ENCODE measurements at regions not wholly inside any gene's neighbourhood (a gene's known extent, or its start where the extent isn't known, plus 50 kb on each side); places are given as distances from the start of the nearest gene placed in this dataset.
"Not testable (repeated sequence)": the region's sequence is repeated elsewhere in the genome, so short reads cannot be mapped to it uniquely, and the experiment has no call there.

- no peak for DNase-seq
These were observed 154.4 kb upstream of the SALL3 start for GRCh38 chr18:78825168-78825567.

GRCh38 chr18:78826631-78827030, 153.0 kb upstream of the SALL3 start:
- no peak for DNase-seq

GRCh38 chr18:78827141-78827540, 152.5 kb upstream of the SALL3 start:
- no peak for DNase-seq

- no peak for DNase-seq
These were observed 151.5 kb upstream of the SALL3 start for GRCh38 chr18:78828131-78828530.

- not testable (repeated sequence) for DNase-seq
These were observed 150.6 kb upstream of the SALL3 start for GRCh38 chr18:78829026-78829425.

- DNase-seq: no peak
These were observed 149.5 kb upstream of the SALL3 start for GRCh38 chr18:78830161-78830560.

- no peak for DNase-seq
These were observed 148.8 kb upstream of the SALL3 start for GRCh38 chr18:78830826-78831225.

GRCh38 chr18:78831603-78832002, 148.0 kb upstream of the SALL3 start:
- no peak for DNase-seq

GRCh38 chr18:78833833-78834232, 145.8 kb upstream of the SALL3 start:
- DNase-seq: no peak

- no peak for DNase-seq
These were observed 142.8 kb upstream of the SALL3 start for GRCh38 chr18:78836838-78837237.

GRCh38 chr18:78837754-78838153, 141.9 kb upstream of the SALL3 start:
- no peak for DNase-seq

- no peak for DNase-seq
These were observed 141.4 kb upstream of the SALL3 start for GRCh38 chr18:78838183-78838582.

- DNase-seq: no peak
These were observed 130.6 kb upstream of the SALL3 start for GRCh38 chr18:78849046-78849445.

GRCh38 chr18:78849458-78849857, 130.2 kb upstream of the SALL3 start:
- no peak for DNase-seq

GRCh38 chr18:78853341-78853740, 126.3 kb upstream of the SALL3 start:
- no peak for DNase-seq

- no peak for DNase-seq
These were observed 124.4 kb upstream of the SALL3 start for GRCh38 chr18:78855188-78855587.

- no peak for DNase-seq
These were observed 122.9 kb upstream of the SALL3 start for GRCh38 chr18:78856569-78857313.

- no peak for DNase-seq
These were observed 122.1 kb upstream of the SALL3 start for GRCh38 chr18:78857314-78858150.

GRCh38 chr18:78859686-78860085, 119.9 kb upstream of the SALL3 start:
- DNase-seq: no peak

GRCh38 chr18:78860117-78860516, 119.5 kb upstream of the SALL3 start:
- no peak for DNase-seq

GRCh38 chr18:78861116-78861515, 118.5 kb upstream of the SALL3 start:
- no peak for DNase-seq

- no peak for DNase-seq
These were observed 117.9 kb upstream of the SALL3 start for GRCh38 chr18:78861706-78862105.

GRCh38 chr18:78862395-78862794, 117.2 kb upstream of the SALL3 start:
- DNase-seq: no peak

Data from skin of body (tissue), 1 donor.